NCI-H460 (cell line): ENCODE measurements at regions not wholly inside any gene's neighbourhood (a gene's known extent, or its start where the extent isn't known, plus 50 kb on each side); places are given as distances from the start of the nearest gene placed in this dataset.

ENCODE experiments used
- DNase-seq: peaks from one replicate; pipeline ENCODE4 v3.0.0-alpha.2; 2016; ENCODE audit warnings: low read depth; ENCODE audit errors: extremely low read depth

DNA sequence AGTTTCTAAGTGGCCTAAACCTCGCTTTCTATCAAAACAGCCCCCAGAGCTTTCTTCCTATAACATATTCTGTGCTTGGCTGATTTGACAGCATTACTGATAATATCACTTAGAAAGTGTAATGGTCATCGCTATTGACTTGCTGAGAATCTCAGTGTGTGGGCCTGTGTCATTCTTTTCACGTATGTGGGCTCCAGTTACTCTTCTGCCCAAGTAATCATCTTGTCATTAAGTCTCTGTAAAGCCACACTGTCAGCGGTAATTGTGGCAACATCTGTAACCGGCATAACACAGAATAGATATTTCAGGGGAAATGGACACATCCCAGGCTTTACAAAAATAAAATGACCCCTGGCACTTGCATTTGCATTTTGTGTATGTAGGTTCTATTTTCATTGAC is 313.6 kb upstream of the LMCD1 start:
- DNase-seq = no peak

DNA sequence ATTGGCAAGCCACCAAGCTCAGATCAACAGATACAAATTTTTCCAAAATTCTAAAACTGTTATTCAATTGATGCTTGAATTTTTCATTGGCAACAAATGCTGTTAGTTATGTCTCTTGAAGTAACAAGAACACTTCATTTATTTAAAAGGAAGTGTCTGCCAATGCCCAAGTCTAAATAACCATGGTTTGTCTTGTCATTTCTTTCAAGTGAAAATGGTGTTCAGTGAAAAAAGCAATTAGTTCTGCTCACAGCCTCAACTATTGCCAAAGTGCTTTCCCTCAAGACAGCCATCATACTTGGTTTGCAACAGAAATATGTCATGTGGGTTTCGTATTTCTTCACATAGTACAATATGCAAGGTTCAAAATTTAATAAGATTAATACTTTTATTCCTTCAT is 312.6 kb upstream of the LMCD1 start:
- DNase-seq = no peak

DNA sequence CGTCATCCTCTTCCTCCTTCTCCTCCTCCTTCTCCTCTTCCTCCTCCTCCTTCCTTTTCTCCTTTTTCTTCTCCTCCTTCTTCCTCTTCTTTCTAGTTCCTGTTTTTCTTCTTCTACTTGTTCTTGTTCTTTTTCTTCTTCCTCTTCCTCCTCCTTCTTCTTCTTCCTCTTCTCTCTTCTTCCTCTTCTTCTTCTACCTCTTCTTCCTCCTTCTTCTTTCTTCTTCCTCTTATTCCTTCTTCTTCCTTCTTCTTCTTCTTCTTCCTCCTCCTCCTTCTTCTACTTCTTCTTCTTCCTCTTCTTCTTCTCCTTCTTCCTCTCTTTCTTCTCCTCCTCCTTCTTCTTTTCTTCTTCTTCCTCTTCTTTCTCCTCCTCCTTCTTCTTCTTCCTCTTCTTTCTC is 310.2 kb upstream of the LMCD1 start:
- no peak for DNase-seq

DNA sequence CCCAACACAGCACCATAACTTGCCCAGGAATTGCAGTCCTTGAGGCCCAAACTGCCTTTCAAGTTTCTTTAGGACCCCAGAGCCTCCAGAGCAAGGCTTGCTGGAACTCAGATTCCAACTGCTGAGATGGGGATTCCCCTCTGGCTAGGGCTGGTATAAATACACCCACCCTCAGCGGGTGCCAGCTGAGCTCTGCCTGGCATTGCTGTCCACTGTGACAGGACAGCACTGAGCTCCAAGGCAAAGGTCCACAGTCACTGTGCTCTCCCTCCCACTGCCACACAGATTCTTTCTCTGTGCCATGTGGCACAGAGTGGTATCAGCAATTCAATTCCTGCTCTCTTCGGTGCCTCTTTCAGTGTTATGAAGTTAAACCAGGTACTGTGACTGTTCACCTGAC is 304.2 kb upstream of the LMCD1 start:
- no peak for DNase-seq

DNA sequence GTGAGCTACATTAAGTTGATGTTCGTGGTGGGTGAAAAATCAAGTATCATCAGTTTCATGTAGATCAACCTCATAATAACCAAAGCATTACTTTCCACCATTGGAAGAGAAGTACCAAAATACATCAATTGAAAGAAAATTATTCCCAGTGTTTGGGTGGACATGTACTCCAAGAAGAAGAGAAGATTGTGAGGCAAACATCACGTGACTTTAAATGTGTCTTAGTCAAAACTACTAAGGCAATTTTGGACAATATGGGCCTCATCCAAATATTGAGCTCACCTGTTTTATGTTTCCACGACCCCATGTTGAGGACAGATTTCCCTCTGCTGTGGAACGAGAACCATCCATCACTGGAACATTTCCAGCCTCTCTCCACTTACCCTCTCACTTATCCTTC is 303.0 kb upstream of the LMCD1 start:
- no peak for DNase-seq

DNA sequence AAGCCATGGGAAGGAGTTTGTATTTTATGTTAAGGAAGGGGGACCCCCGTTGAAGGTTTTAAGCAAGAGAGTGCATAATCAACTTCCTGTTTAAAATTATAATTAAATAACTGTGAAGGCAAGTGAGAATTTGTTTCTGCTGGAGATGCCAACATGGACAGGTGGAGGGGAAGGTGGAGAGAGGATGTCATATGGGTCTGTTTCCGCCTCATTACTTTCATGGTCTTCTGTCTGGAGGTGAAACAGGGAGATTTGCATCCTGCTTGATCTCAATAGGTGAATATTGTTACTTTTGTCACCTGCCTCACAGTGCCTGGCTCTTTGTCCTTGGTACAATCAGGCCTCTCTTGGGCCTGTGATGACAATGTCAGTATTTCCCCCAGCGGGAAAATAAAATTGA is 300.6 kb upstream of the LMCD1 start:
- no peak for DNase-seq

DNA sequence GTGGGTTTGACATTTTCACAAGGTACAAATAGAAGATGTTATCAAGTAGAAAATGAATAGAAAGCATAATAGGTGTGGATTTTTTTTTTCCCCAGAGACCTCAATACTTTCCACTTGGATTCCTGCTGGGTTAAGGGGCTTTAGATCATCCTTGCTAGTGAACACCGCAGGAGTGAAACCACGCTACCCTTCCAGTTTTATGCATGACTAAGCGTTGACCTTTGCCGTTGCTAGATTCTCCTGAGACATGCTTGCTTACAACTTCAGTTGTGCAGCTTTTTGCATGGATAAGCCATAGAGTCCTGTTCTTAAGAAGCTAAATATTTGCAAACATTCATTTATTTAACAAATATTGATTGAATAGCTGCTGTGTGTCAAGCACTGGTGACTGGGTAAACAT is 299.7 kb upstream of the LMCD1 start:
- no peak for DNase-seq

DNA sequence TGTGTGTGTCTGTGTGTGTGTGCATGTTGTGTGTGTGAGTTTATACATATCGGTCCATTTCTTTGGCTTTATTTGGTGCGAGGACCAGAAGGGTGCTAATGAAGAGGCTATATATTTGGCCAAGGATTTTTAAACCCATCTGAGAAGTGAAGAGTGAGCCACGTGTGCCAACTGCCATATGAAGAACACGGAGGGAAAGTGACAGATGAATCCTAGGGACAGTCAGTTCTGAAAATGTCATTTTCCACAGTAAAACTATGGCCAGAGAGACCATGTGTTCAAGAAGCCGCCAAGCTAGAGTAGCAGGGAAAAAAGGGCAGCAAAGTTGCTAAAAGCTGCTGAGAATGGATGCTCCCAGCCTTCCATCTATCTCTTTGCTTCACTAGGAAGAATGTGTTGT is 297.3 kb upstream of the LMCD1 start:
- DNase-seq = no peak

DNA sequence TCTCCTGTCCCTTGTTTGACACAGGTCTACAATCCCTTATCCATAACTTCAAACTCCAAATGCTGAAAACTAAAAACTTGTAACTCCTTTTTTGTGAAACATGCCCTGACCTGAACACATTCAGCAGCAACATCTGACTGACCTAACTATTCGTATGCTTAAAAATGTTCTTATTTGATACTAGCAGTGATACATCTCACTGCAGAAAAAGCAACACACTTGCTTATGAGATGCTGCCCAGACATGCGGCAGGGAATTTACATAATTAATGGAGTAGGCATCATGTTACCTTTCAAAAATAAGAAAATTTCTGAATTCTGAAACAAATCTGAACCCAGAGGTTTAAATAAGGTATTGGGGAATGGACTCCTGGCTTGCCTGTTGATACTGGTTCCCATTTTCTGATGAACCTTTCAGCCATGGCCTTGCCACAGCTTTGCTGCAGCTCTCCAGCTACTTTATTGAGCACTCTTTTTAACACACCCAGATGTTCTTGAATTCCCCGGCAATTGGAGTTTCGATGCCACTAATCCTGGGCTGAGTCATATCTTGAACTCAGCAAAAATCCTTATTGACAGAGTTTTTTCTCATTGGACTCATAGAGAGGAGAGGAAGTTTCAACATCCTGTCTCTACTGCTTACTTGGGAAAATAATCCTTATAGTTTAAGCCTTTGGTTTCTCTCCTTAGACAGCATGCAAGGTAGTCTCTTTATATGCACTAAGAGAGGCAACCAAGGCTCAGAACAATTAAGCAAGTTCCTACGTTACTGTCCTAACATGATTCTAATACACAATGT is 296.6 kb upstream of the LMCD1 start:
- DNase-seq = no peak

DNA sequence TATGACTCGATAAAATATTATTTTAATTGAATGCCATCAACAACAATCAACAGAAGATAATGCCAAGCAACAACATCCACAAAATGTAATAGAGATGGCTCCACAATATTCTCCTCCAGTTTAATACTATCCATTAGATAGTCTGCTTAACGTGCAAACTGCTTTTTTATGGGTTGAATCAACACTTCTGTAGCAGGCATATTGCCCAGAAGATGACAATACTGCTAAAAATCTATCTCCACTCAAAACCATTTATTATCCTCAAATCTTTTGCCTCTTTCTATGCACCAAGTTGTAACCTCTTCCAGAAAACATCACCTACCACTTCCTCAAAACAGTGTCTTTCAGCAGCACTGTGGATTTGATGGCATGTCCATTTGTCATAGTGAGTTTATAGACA is 295.7 kb upstream of the LMCD1 start:
- no peak for DNase-seq

DNA sequence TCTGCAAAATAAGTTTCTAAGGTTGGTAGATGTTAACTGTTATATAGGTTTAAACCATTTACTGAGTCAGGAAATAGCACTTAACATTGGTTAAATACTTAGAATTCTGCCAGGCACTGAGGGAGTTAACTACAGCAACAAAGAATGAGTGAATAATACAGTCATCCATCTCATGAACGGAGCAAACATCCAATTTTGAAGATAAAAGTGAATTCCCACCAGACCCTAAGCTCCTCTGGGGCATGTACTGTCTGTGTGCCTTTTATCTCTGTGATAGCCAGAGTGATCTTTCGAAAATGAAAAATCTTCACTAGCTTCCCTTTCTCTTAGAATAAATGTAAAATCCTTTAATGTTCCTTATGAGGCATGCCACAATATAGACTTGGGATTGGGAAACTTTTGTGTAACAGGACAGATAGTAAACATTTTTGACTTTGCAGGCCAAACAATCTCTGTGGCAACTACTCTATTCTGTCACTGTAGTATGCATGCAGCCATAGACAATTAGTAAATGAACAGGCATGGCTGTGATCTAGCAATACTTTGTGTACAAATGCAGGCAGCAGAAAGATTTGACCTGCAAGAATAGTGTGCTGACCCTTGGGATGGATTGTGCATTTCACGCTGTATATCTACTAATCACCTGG is 294.5 kb upstream of the LMCD1 start:
- DNase-seq = no peak

DNA sequence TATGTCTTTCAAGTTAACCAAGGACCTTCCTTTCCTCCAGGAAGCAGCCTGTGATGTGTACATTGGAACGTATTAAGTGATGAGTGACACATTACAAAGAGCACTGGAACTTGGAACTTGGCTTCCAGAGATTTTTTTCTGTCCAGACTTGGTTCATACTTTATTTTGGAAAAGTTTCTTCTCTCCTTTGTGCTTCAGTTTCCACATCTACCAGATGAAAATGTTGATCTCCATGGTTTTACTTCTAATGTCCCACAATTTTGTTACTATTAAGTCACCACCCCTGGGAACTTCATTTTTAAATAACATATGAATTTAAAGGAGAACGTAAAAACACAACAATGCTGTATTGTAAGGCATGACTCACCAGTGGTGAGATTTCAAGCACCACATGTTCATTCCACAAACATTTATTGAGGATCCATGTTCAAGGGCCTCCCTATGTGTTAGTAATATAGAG is 290.7 kb upstream of the LMCD1 start:
- DNase-seq = no peak

DNA sequence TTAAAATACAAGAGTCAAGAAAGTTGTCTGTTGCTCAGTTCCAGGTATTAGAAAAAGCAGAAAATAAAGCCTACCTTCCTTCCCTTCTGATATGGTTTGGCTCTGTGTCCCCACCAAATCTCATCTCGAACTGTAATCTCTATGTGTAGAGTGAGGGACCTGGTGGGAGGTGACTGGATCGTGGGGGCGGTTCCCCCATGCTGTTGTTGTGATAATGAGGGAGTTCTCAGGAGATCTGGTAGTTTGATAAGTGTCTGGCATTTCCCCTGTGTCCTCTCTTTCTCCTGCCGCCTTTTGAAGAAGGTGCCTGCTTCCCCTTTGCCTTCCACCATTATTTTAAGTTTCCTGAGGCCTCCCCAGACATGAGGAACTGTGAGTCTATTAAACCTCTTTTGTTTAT is 288.8 kb upstream of the LMCD1 start:
- DNase-seq = no peak

DNA sequence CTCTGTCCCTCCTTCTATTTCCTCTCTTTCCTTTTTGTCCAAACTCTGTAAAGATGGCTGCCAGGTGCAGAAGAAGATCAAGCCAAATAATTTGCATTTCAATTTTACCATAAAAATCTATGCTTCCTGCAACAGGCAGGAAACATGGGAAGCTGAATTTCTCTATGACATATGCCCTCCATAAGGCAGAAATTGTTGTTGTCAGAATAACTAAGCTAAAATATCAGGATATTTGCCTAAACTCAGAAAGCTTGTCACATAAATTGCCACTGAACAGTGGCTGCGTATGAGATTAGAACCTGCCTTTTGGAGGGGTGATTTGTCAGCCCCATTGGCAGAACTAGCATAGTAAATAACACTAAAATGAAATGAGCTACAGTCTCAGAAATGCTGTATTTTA is 288.3 kb upstream of the LMCD1 start:
- no peak for DNase-seq

DNA sequence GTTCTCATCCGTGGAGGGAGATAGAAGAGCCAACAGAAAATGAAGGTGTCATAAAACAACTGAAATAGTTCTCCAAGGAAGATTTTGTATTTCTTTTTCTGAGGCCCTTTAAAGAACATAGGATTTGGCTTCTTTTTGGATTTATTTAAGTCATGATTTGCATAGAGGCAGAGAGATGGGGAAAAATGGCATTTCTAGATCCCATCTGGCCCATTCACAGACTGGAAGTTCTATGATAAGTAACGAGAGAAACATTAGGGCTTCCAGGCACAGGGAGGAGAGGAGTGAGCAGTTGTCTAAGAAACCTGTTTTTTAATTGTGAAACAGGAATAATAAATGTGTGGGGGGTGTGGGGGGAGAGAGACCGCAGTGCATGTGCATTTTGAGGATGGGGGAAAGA is 285.8 kb upstream of the LMCD1 start:
- no peak for DNase-seq

DNA sequence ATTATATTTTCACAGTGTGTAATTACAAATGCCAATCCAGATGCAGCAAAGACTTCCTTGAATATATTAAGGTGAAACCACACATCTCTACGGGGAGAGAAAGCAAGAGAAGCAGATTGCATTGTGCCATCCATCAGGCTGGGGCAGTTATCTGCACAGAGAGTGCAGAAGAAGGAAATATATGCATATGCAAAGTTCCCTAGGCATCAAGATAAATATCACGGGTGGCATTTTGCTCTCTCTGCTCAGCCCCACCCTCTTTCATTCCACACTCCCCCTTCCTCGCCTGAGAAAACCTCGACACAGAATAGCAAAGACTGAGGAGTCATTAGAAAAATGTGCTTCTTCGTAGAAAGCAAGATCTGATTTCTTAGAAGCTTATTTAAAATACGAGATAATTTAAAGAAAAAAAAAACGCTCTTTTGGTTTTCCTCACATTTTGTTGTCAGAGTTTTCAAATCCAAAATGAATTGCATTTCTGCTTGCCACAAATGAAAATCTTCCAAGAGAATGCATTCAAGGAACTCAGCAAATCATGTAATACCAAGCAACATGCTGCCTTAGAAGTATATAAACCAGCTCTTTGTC is 283.2 kb upstream of the LMCD1 start:
- DNase-seq = no peak

DNA sequence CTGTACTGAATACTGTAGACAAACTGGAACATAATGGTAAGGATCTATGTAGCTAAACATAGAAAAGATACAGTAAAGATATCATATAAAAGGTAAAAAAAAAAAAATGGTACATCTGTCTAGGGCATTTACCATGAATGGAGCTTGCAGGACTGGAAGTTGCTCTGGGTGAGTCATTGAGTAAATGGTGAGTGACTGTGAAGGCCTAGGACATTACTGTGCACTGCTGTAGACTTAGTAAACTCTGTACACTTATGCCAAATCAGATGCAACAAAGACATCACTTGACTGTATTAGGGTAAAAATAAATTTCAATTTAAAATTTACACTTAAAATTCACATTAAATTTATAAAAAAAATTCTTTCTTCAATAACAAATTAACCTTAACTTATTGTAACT is 281.3 kb upstream of the LMCD1 start:
- no peak for DNase-seq

DNA sequence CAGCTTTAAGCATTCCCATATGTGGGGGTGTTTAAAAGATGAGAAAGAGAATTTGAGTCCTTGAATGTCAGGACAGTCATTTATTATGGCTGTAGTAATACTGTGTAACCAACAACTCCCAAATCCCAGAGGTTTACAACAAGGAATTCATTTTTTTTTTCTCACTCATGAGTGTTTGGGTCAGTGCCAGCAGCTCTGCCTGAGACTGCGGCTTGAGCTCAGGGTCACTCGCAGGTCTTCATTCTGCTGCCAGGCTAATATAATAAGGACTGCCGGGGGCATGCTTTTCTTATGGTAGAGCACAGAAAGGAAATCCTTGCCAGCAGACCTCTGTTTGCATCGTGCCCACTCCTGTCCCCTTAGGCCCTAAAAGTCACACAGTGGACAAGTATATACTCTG is 277.9 kb upstream of the LMCD1 start:
- DNase-seq = no peak

DNA sequence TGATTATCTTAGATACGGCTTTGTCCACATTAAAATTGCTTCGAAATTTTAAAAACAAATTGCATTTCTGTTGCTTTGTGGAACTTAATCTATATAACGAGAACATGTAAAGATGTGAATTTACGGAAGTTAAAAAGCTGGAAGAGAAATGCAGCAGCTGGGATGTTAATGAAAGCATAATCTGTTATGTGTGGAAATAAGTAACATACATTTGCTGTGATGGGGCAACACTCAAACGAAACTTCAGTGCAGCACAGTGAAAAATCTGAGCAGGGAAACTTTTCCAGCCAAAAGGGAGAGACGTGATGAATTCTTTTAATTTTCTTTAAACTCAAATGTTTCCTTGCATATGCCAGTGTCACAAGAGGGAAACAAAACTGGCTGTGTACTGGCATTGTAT is 276.7 kb upstream of the LMCD1 start:
- no peak for DNase-seq

DNA sequence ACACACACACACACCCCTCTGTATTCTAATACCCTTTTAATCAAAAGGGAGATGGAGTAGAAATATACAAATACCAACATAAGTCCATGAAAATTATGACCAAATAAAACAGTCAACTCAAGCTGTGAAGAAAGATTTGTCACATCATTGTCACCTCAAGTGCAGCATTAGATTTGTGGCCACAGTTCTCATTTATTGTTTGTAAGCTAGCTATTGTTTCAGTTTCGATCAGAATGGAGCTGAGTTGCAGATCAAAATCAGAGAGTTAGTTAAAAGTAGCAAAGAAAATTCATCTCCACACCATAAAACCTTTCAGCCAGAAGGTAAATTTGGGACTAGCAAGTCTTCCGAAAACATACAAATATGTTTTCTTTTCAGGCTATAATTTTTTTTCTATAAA is 267.7 kb upstream of the LMCD1 start:
- DNase-seq = no peak

DNA sequence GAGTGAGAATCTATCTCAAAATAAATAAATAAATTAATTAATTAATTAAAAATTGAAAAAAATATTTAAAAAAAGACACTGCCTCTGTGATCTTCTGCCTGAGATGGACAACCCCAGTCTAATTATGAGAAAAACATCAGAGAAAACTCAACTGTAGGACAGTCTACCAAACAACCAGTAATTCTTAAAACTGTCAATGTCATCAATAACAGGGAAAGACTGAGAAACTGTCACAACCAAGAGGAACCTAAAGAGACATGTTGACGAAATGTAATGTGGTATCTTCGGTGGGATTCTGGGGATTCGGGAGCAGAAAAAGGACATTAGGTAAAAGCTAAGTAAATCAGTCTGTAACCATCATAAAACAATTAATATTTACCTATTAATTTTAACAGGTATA is 265.4 kb upstream of the LMCD1 start:
- no peak for DNase-seq

DNA sequence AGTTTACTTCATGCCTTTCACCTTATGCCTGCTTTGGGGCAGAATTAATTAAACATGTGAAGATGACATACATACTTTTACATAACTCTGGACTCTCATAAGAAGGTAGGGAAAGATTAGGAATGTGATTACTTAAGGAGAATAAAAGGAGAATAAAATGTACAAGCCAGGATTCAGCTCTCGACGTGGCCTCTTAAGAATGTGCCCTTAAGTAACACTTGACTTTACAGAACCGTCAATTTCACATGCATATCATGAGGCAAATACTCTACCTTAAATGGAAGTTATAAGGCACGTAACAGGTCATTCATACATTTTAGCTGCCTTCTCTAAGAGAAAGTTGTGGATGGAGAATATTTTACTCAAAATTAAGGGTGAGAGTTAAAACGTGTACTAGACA is 263.7 kb upstream of the LMCD1 start:
- DNase-seq = no peak
